OCI-LY1 (cell line): ENCODE measurements at regions not wholly inside any gene's neighbourhood (a gene's known extent, or its start where the extent isn't known, plus 50 kb on each side); places are given as distances from the start of the nearest gene placed in this dataset.

Experiments used
- H2AFZ ChIP-seq: fragments of 200-600 bp; sonication (generic), shearing (Covaris generic); 2 replicates; pipeline ENCODE4 v1.6.0; 2014; ENCODE audit warnings: antibody characterized with exemption, mild to moderate bottlenecking, low read length
- H3F3A ChIP-seq: fragments of 200-600 bp; sonication (generic), shearing (Covaris generic); 2 replicates; pipeline ENCODE4 v1.6.0; 2014; ENCODE audit warnings: mild to moderate bottlenecking, antibody characterized with exemption, low read length, moderate library complexity; ENCODE audit not compliant: insufficient read depth
- H3K27ac ChIP-seq: fragments of 200-600 bp; sonication (generic); 2 replicates; pipeline ENCODE4 v1.5.1; 2014; ENCODE audit warnings: low read length, mixed run types, mild to moderate bottlenecking, low read depth; ENCODE audit not compliant: poor library complexity, severe bottlenecking
- H3K27me3 ChIP-seq: fragments of 200-600 bp; sonication (generic); 2 replicates; pipeline ENCODE4 v1.6.0; 2014; ENCODE audit warnings: antibody characterized with exemption, mild to moderate bottlenecking, low read length, moderate library complexity; ENCODE audit not compliant: insufficient read depth
- H3K36me3 ChIP-seq: fragments of 200-600 bp; sonication (generic); 2 replicates; pipeline ENCODE4 v1.6.1; 2014; ENCODE audit warnings: mild to moderate bottlenecking, antibody characterized with exemption, low read length, moderate library complexity, mixed read lengths; ENCODE audit not compliant: insufficient read depth
- H3K4me1 ChIP-seq: fragments of 200-600 bp; sonication (generic); 2 replicates; pipeline ENCODE4 v1.5.1; 2014; ENCODE audit warnings: mild to moderate bottlenecking, low read length, moderate library complexity; ENCODE audit not compliant: insufficient read depth, severe bottlenecking
- H3K4me2 ChIP-seq: fragments of 200-600 bp; sonication (generic), shearing (Covaris generic); 2 replicates; pipeline ENCODE4 v1.6.1; 2014; ENCODE audit warnings: low read length
- H3K4me3 ChIP-seq: fragments of 200-600 bp; sonication (generic); 2 replicates; pipeline ENCODE4 v1.5.1; 2014; ENCODE audit warnings: low read length, low read depth, mild to moderate bottlenecking, mixed read lengths; ENCODE audit not compliant: poor library complexity, severe bottlenecking
- H3K79me2 ChIP-seq: fragments of 200-600 bp; shearing (Covaris generic); 2 replicates; pipeline ENCODE4 v1.6.1; 2016; ENCODE audit warnings: mixed run types, low read length, mixed read lengths; ENCODE audit not compliant: insufficient read depth
- H3K9ac ChIP-seq: fragments of 200-600 bp; sonication (generic), shearing (Covaris generic); 2 replicates; pipeline ENCODE4 v1.6.1; 2014; ENCODE audit warnings: mild to moderate bottlenecking, low read length, mixed read lengths
- H3K9me2 ChIP-seq: fragments of 200-600 bp; sonication (generic), shearing (Covaris generic); 2 replicates; pipeline ENCODE4 v1.6.1; 2014; ENCODE audit warnings: low read depth, mild to moderate bottlenecking, low read length, mixed read lengths
- H3K9me3 ChIP-seq: fragments of 200-600 bp; shearing (Covaris generic); 2 replicates; pipeline ENCODE4 v1.6.1; 2014; ENCODE audit warnings: low read length, mixed read lengths
- H4K20me1 ChIP-seq: fragments of 200-600 bp; sonication (generic), shearing (Covaris generic); 2 replicates; pipeline ENCODE4 v1.6.0; 2016; ENCODE audit warnings: mild to moderate bottlenecking, low read length; ENCODE audit not compliant: insufficient read depth
- CTCF ChIP-seq: fragments of 200-600 bp; sonication (generic), shearing (Covaris generic); IDR thresholded peaks from 2 replicates; pipeline ENCODE4 v1.5.1; 2017; ENCODE audit warnings: mild to moderate bottlenecking, antibody characterized with exemption, low read length, moderate library complexity, mixed read lengths
- EZH2 ChIP-seq: fragments of 200-600 bp; sonication (generic), shearing (Covaris generic); IDR thresholded peaks from 2 replicates; pipeline ENCODE4 v1.8.0; 2017; ENCODE audit warnings: borderline replicate concordance, mixed run types, mild to moderate bottlenecking, antibody characterized with exemption, low read length, moderate library complexity, mixed read lengths

- H3K4me3 ChIP-seq: no peak overlapping the region
- no peaks in the 10 kb centered on the region for H3K9me2 ChIP-seq
- H2AFZ ChIP-seq: no peak overlapping the region
- peaks cover 23% of the 10 kb centered on the region for H3K4me1 ChIP-seq
- H3K9me3 ChIP-seq: no peaks in the 10 kb centered on the region
- H3F3A ChIP-seq: no peaks in the 10 kb centered on the region; the same call in 1 of the 2 replicates
- H3K4me2 ChIP-seq: no peak overlapping the region
- no peaks in the 10 kb centered on the region for H3K79me2 ChIP-seq
- peaks cover 9% of the 10 kb centered on the region for H3K27me3 ChIP-seq
- TF ChIP-seq EZH2 (no peak), CTCF (no peak)
- no peaks in the 10 kb centered on the region for H4K20me1 ChIP-seq
- H3K9ac ChIP-seq: no peak overlapping the region
- H3K36me3 ChIP-seq: no peaks in the 10 kb centered on the region
- H3K27ac ChIP-seq: no peak overlapping the region
Measured at GRCh38 chr1:54490361-54491248, 57.4 kb upstream of the ACOT11 start.

- no peaks in the 10 kb centered on the region for H4K20me1 ChIP-seq
- H3K9me2 ChIP-seq: no peaks in the 10 kb centered on the region
- peaks cover 23% of the 10 kb centered on the region for H3K4me1 ChIP-seq
- H3K36me3 ChIP-seq: no peaks in the 10 kb centered on the region
- H3K27ac ChIP-seq: no peak overlapping the region
- no peak overlapping the region for H3K9ac ChIP-seq
- H3F3A ChIP-seq: no peaks in the 10 kb centered on the region; the same call in 1 of the 2 replicates
- peak overlapping the region; percentile 64 for H3K4me2 ChIP-seq
- H2AFZ ChIP-seq: no peak overlapping the region
- H3K4me3 ChIP-seq: peak overlapping the region; percentile 59
- no peaks in the 10 kb centered on the region for H3K9me3 ChIP-seq
- H3K79me2 ChIP-seq: no peaks in the 10 kb centered on the region
- TF ChIP-seq CTCF (no peak), EZH2 (no peak)
- H3K27me3 ChIP-seq: peaks cover 9% of the 10 kb centered on the region; the same call in 1 of the 2 replicates
Measured at GRCh38 chr1:54489627-54490250, 58.3 kb upstream of the ACOT11 start.

- Histone ChIP-seq H3K79me2 (no peaks in the 10 kb centered on the region), H3K36me3 (no peaks in the 10 kb centered on the region), H2AFZ (peak overlapping the region; percentile 56; the same call in 1 of the 2 replicates), H3K4me2 (peak overlapping the region; percentile 64), H3K9me3 (no peaks in the 10 kb centered on the region), H3F3A (no peaks in the 10 kb centered on the region; the same call in 1 of the 2 replicates), H3K4me3 (peak overlapping the region; percentile 59), H3K27ac (no peak overlapping the region), H4K20me1 (no peaks in the 10 kb centered on the region), H3K9me2 (no peaks in the 10 kb centered on the region), H3K9ac (peak overlapping the region; percentile 42; the same call in 1 of the 2 replicates), H3K27me3 (peaks cover 5% of the 10 kb centered on the region; the same call in 1 of the 2 replicates), H3K4me1 (peaks cover 23% of the 10 kb centered on the region)
- TF ChIP-seq CTCF (peak; percentile 89), EZH2 (no peak)
Measured at GRCh38 chr1:54488779-54489626, 59.0 kb upstream of the ACOT11 start.
